Activated CD8-positive, alpha-beta memory T cell treated with anti-CD3 and anti-CD28 coated beads for 4 hours (primary cell): ENCODE measurements at regions not wholly inside any gene's neighbourhood (a gene's known extent, or its start where the extent isn't known, plus 50 kb on each side); places are given as distances from the start of the nearest gene placed in this dataset.
"Not testable (repeated sequence)": the region's sequence is repeated elsewhere in the genome, so short reads cannot be mapped to it uniquely, and the experiment has no call there.

Source experiments
- DNase-seq, 2 donors: peaks; one replicate each; pipeline ENCODE4 v3.0.0-alpha.2; 2020; ENCODE audit warnings: low read depth in 2 of 2

GRCh38 chr12:70070494-70071007 lies 172.7 kb upstream of the CNOT2 start:
- DNase-seq = no peak

GRCh38 chr12:70074510-70074909 lies 168.7 kb upstream of the CNOT2 start:
- DNase-seq = no peak

- no peak for DNase-seq
Observed at GRCh38 chr12:70077441-70077840, 165.8 kb upstream of the CNOT2 start.

GRCh38 chr12:70078161-70078560 lies 165.1 kb upstream of the CNOT2 start:
- no peak for DNase-seq

- DNase-seq = no peak
Observed at GRCh38 chr12:70080566-70080965, 162.7 kb upstream of the CNOT2 start.

GRCh38 chr12:70082997-70083676 lies 160.1 kb upstream of the CNOT2 start:
- DNase-seq = no peak

GRCh38 chr12:70083677-70084020 lies 159.6 kb upstream of the CNOT2 start:
- DNase-seq = no peak

- DNase-seq = not testable (repeated sequence)
Observed at GRCh38 chr12:70086372-70086771, 156.9 kb upstream of the CNOT2 start.

GRCh38 chr12:70091021-70091521 lies 152.2 kb upstream of the CNOT2 start:
- DNase-seq = no peak

GRCh38 chr12:70094467-70094866 lies 148.8 kb upstream of the CNOT2 start:
- no peak for DNase-seq

- no peak for DNase-seq
Observed at GRCh38 chr12:70096759-70097410, 146.3 kb upstream of the CNOT2 start.

GRCh38 chr12:70101064-70101463 lies 142.2 kb upstream of the CNOT2 start:
- no peak for DNase-seq

- DNase-seq = no peak
Observed at GRCh38 chr12:70106347-70106746, 136.9 kb upstream of the CNOT2 start.

- no peak for DNase-seq
Observed at GRCh38 chr12:70110085-70110484, 133.1 kb upstream of the CNOT2 start.

- DNase-seq = no peak
Observed at GRCh38 chr12:70117670-70118069, 125.6 kb upstream of the CNOT2 start.

- no peak for DNase-seq
Observed at GRCh38 chr12:70120970-70121369, 122.3 kb upstream of the CNOT2 start.

GRCh38 chr12:70121562-70121961 lies 121.7 kb upstream of the CNOT2 start:
- DNase-seq = no peak

- DNase-seq = no peak
Observed at GRCh38 chr12:70122804-70123203, 120.4 kb upstream of the CNOT2 start.

- DNase-seq = no peak
Observed at GRCh38 chr12:70149013-70149412, 94.2 kb upstream of the CNOT2 start.

- DNase-seq = no peak
Observed at GRCh38 chr12:70149665-70150064, 93.6 kb upstream of the CNOT2 start.

- DNase-seq = no peak
Observed at GRCh38 chr12:70150230-70150629, 93.0 kb upstream of the CNOT2 start.

GRCh38 chr12:70151993-70152392 lies 91.2 kb upstream of the CNOT2 start:
- DNase-seq = no peak

GRCh38 chr12:70154087-70154638 lies 89.1 kb upstream of the CNOT2 start:
- no peak for DNase-seq
